HG03095 (cell line): ENCODE measurements at regions not wholly inside any gene's neighbourhood (a gene's known extent, or its start where the extent isn't known, plus 50 kb on each side); places are given as distances from the start of the nearest gene placed in this dataset.
"Not testable (repeated sequence)": the region's sequence is repeated elsewhere in the genome, so short reads cannot be mapped to it uniquely, and the experiment has no call there.

Experiments used
- ATAC-seq: cut with Tn5 transposase; IDR thresholded peaks from one replicate; pipeline ENCODE4 v1.9.1; 2021; ENCODE audit warnings: moderate library complexity; ENCODE audit not compliant: unreplicated experiment

- no peak for ATAC-seq
These were observed 117.7 kb upstream of the KCNJ3 start for GRCh38 chr2:154580767-154581166.

- ATAC-seq = not testable (repeated sequence)
These were observed 115.8 kb upstream of the KCNJ3 start for GRCh38 chr2:154582694-154583093.

- not testable (repeated sequence) for ATAC-seq
These were observed 115.2 kb upstream of the KCNJ3 start for GRCh38 chr2:154583274-154583673.

GRCh38 chr2:154587739-154588138 lies 110.8 kb upstream of the KCNJ3 start:
- ATAC-seq = no peak

- ATAC-seq = no peak
These were observed 109.7 kb upstream of the KCNJ3 start for GRCh38 chr2:154588838-154589237.

GRCh38 chr2:154589514-154589913 lies 109.0 kb upstream of the KCNJ3 start:
- ATAC-seq = no peak

GRCh38 chr2:154591294-154591820 lies 107.1 kb upstream of the KCNJ3 start:
- ATAC-seq = no peak

DNA sequence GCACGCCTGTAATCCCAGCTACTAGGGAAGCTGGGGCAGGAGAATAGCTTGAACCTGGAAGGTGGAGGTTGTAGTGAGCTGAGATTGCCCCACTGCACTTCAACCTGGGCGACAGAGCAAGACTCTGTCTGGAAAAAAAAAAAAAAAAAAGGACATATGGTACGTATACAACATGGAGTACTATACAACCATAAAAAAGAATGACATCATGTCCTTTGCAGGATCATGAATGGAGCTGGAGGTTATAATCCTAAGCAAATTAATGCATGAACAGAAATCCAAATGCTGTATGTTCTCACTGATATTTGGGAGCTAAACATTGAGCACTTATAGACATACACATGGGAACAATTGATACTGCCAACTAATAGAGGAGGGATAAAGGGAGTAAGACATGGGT lies 99.3 kb upstream of the KCNJ3 start:
- no peak for ATAC-seq

DNA sequence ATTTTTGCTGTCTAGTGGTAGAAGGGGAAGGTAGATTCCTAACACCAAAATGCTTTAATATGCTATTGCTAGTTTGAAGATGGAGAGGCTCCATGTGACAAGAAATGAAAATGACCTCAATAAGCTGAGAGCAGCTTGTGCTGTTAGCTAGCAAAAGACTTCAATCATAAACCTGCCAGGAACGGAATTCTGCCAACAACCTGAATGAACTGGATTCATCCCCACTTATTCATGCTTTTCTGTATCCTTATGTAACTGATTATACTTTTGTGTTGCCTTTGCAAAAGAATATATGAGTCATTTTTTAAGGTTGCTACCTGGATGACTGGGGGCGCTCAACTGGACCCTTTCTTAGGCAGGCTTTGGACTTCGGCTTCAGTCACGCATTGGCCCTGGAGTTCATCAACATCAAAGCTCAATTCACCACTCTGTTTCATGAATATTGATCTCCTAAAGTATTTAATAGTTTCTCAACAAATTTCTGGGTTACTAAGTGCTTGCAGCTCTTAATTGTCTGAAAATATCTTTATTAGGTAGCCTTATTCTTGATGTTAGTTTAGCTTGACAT lies 97.5 kb upstream of the KCNJ3 start:
- ATAC-seq = no peak

GRCh38 chr2:154603682-154604081 lies 94.8 kb upstream of the KCNJ3 start:
- no peak for ATAC-seq

- ATAC-seq = no peak
These were observed 90.1 kb upstream of the KCNJ3 start for GRCh38 chr2:154608438-154608837.

DNA sequence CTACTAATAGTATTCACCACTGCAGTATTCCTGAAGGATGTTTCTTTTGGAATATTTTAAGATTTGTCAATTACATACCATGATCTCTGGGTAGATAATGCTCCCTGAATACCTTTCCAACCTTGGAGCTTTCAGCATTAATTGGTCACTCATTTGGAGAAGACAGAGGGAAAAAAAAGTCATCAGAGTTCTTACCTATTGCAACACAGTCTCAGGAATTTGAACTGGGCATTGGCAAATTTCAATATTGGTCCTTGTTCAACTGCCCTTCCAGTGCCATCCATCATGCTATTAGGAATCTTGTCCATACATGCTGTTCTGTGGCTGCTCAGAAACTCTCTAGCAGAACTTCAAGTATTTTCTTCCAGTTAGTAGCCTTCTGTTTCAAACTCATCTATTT lies 83.6 kb upstream of the KCNJ3 start:
- no peak for ATAC-seq

GRCh38 chr2:154616659-154617058 lies 81.8 kb upstream of the KCNJ3 start:
- no peak for ATAC-seq

- no peak for ATAC-seq
These were observed 78.0 kb upstream of the KCNJ3 start for GRCh38 chr2:154620471-154620870.

- peak; percentile 71 for ATAC-seq
These were observed 74.7 kb upstream of the KCNJ3 start for GRCh38 chr2:154623819-154624218.

- no peak for ATAC-seq
These were observed 61.0 kb upstream of the KCNJ3 start for GRCh38 chr2:154637456-154637855.

DNA sequence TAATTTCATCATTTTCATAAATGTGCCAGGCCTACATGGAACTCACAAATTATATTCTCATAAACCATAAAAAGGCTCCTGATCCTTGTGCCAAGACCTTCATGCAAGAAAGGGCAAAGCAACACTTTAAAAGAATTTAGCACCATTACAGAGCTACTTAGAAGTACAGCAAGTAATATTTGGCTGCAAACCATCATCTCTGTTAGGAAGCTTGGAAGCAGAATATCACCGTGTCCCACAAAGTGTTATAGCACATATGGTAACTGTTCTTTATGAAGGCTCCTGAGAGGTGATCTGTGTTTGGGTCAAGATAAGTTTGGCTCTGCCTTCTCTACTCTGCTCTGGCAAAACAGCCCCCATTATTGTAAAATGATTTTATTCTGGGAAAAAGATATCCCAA lies 59.7 kb upstream of the KCNJ3 start:
- no peak for ATAC-seq

- ATAC-seq = no peak
These were observed 58.5 kb upstream of the KCNJ3 start for GRCh38 chr2:154640000-154640399.
